Ovary (tissue), 7 donors: ENCODE measurements at regions not wholly inside any gene's neighbourhood (a gene's known extent, or its start where the extent isn't known, plus 50 kb on each side); places are given as distances from the start of the nearest gene placed in this dataset.

Experiments
- DNase-seq, 5 donors: peaks; one replicate each; pipeline ENCODE4 v3.0.0-alpha.2; 2019 to 2020
- H3K27ac ChIP-seq, 2 donors: fragments of 200-600 bp; one replicate each; pipeline versions ENCODE4 v1.5.1 to v1.8.0; 2019 to 2022
- H3K27me3 ChIP-seq: fragments of 200-600 bp; one replicate; pipeline ENCODE4 v1.8.0; 2022
- H3K36me3 ChIP-seq: fragments of 200-600 bp; sonication (generic); one replicate; pipeline ENCODE4 v1.5.1; 2019
- H3K4me1 ChIP-seq: one replicate; pipeline ENCODE4 v1.8.1; 2013; ENCODE audit warnings: mild to moderate bottlenecking, moderate library complexity; ENCODE audit not compliant: insufficient read depth
- H3K4me3 ChIP-seq: fragments of 200-600 bp; sonication (generic); one replicate; pipeline ENCODE4 v1.5.1; 2017
- H3K9me3 ChIP-seq, 2 donors: fragments of 200-600 bp in 1 of 2; sonication (generic) in 1 of 2; one replicate each; pipeline versions ENCODE4 v1.5.1 to v1.8.1; 2013 to 2019; ENCODE audit warnings: mild to moderate bottlenecking in 1 of 2, moderate library complexity in 1 of 2
- CTCF ChIP-seq, 3 donors: fragments of 450-650 bp in 2 of 3; fragments of 200-600 bp in 1 of 3; IDR thresholded peaks; one replicate each; pipeline versions ENCODE4 v1.5.1 to v1.8.0; 2016 to 2022; ENCODE audit warnings: antibody characterized with exemption in 3 of 3, mild to moderate bottlenecking in 1 of 3
- EP300 ChIP-seq: sonication (generic); formaldehyde crosslinking; IDR thresholded peaks from one replicate; pipeline ENCODE4 v1.6.1; 2017; ENCODE audit warnings: antibody characterized with exemption
- POLR2A ChIP-seq: fragments of 450-650 bp; IDR thresholded peaks from one replicate; pipeline ENCODE4 v1.6.1; 2017; ENCODE audit warnings: antibody characterized with exemption, mild to moderate bottlenecking, moderate library complexity
- WGBS, 3 donors: extraction: QIAGEN DNeasy Blood & Tissue Kit in 1 of 3; methylation state at CpG; one replicate each; pipeline versions ENCODE4 v1.1.5 to v1.1.7; 2013 to 2017; 5-methylcytosine and 5-hydroxymethylcytosine counted together
- intact Hi-C, 4 donors: fragments of 100-400 bp; cut with DNase I; formaldehyde crosslinking; loops; one replicate each; pipeline versions ENCODE4 v1.11.0 to v1.15.1; 2022 to 2023
- donor health status: DM: no; HTN: no; CAD: no; lungs with moderate emphysema.
- donor health status: DM: no; HTN: no; CAD: no.
- donor health status: Bipolar disorder and iron deficiency.
- donor health status: DM: no; HTN: no; CAD: no.
- donor health status: DM: yes; HTN: yes; CAD: no.

GRCh38 chr21:16965424-16965823 is 547.4 kb upstream of the CXADR start:
- H3K27me3 ChIP-seq: no peaks in the 10 kb centered on the region
- TF ChIP-seq CTCF (IDR thresholded peaks at IDR 0.05): no peak
- no peak for TF ChIP-seq POLR2A
- TF ChIP-seq EP300: no peak
- peaks cover 0 to 3% of the 10 kb centered on the region in 2 donors for H3K9me3 ChIP-seq
- no peaks in the 10 kb centered on the region for H3K36me3 ChIP-seq
- H3K27ac ChIP-seq: no peak overlapping the region
- no peak overlapping the region for H3K4me3 ChIP-seq
- peaks cover 2% of the 10 kb centered on the region for H3K4me1 ChIP-seq
- intact Hi-C loops: loop anchor here in 1 of 4 donors (10.0 kb wide), 1 partner anchor 521 kb away; no protein-coding TSS in a partner anchor
- DNase-seq: no peak

GRCh38 chr21:16968436-16968835 is 544.4 kb upstream of the CXADR start:
- intact Hi-C loops: loop anchor here in 1 of 4 donors (10.0 kb wide), 1 partner anchor 524 kb away; no protein-coding TSS in a partner anchor
- 51 to 70% (median 70%) methylated on average over 1 of the region's 1 CpG for WGBS, 3 donors

GRCh38 chr21:16969636-16970035 is 543.2 kb upstream of the CXADR start:
- intact Hi-C loops: loop anchor here in 1 of 4 donors (10.0 kb wide), 1 partner anchor 525 kb away; no protein-coding TSS in a partner anchor
- WGBS, 3 donors: 11 to 35% (median 17%) methylated on average over 2 of the region's 2 CpGs
- no peak for DNase-seq
- Histone ChIP-seq H3K9me3 (no peaks in the 10 kb centered on the region), H3K27me3 (no peaks in the 10 kb centered on the region), H3K27ac (no peak overlapping the region), H3K4me1 (peaks cover 2% of the 10 kb centered on the region), H3K4me3 (no peak overlapping the region), H3K36me3 (no peaks in the 10 kb centered on the region)
- no peak for TF ChIP-seq CTCF (IDR thresholded peaks at IDR 0.05)
- TF ChIP-seq EP300: no peak
- TF ChIP-seq POLR2A: no peak

More at GRCh38 chr21:16968436-16968835, 544.4 kb upstream of the CXADR start:
- Histone ChIP-seq H3K9me3 (peaks cover 0 to 3% of the 10 kb centered on the region in 2 donors), H3K27ac (no peak overlapping the region), H3K4me1 (peaks cover 2% of the 10 kb centered on the region), H3K27me3 (no peaks in the 10 kb centered on the region), H3K36me3 (no peaks in the 10 kb centered on the region), H3K4me3 (no peak overlapping the region)
- DNase-seq: peak in 1 of 5 donors; percentile 28
- TF ChIP-seq EP300 (no peak), CTCF (IDR thresholded peaks at IDR 0.05) (no peak), POLR2A (no peak)

- DNase-seq: no peak
- intact Hi-C loops: no loop called here
- Histone ChIP-seq H3K27ac (no peak overlapping the region), H3K4me1 (no peaks in the 10 kb centered on the region), H3K36me3 (no peaks in the 10 kb centered on the region), H3K9me3 (no peaks in the 10 kb centered on the region), H3K4me3 (no peak overlapping the region), H3K27me3 (no peaks in the 10 kb centered on the region)
- no peak for TF ChIP-seq CTCF (IDR thresholded peaks at IDR 0.05)
- TF ChIP-seq EP300: no peak
- TF ChIP-seq POLR2A: no peak
- WGBS, 3 donors: 93 to 97% (median 95%) methylated on average over 8 of the region's 8 CpGs
Observed at GRCh38 chr21:16974060-16974459, 538.8 kb upstream of the CXADR start.
